HCT116 (cell line): ENCODE measurements at regions not wholly inside any gene's neighbourhood (a gene's known extent, or its start where the extent isn't known, plus 50 kb on each side); places are given as distances from the start of the nearest gene placed in this dataset.

Experiments
- ATAC-seq: fragments of 200-7000 bp; cut with Tn5 transposase; 2 replicates; pipeline ENCODE4 v1.9.1; 2020; ENCODE audit warnings: mild to moderate bottlenecking, moderate library complexity
- BruUV-seq: library from RNA; stranded (reverse); fragments of 400-500 nt; replicated peaks from 2 replicates; lab custom pipeline; 2021; lab: Mats Ljungman, UMichigan
- CTCF ChIA-PET: fragments of 300-600 bp; sonication (Branson Sonifier 250); formaldehyde crosslinking; loops from one replicate; lab custom pipeline; 2021; ENCODE audit warnings: antibody characterized with exemption; lab: Charles Lee
- POLR2A ChIA-PET: fragments of 300-600, 350-600 bp; sonication (Branson Sonifier 250); formaldehyde crosslinking; loops from one replicate; lab custom pipeline; 2021; ENCODE audit warnings: antibody characterized with exemption; lab: Charles Lee
- RAD21 ChIA-PET, 2 experiments: fragments of 300-600 bp; sonication (Branson Sonifier 250); formaldehyde crosslinking; loops; one replicate each; lab custom pipeline; 2023; ENCODE audit warnings: low total read pairs in 2 of 2; ENCODE audit not compliant: uncharacterized antibody in 2 of 2, unreplicated experiment in 2 of 2, low non-redundant PET in 1 of 2; lab: Charles Lee
- DNase-seq: peaks from one replicate; pipeline ENCODE4 v3.0.0-alpha.2; 2010; ENCODE audit warnings: low read depth, low spot score
- H2AFZ ChIP-seq: fragments of 200-600 bp; shearing (Covaris generic), sonication (generic); 2 replicates; pipeline ENCODE4 v1.6.1; 2017; ENCODE audit warnings: low read depth, mixed run types, mixed read lengths, antibody characterized with exemption, low read length; ENCODE audit not compliant: poor library complexity, severe bottlenecking
- H3K27ac ChIP-seq: 2 replicates; pipeline ENCODE4 v1.5.1; 2012; ENCODE audit warnings: low read depth, low read length
- H3K27me3 ChIP-seq: fragments of 200-600 bp; sonication (generic); 2 replicates; pipeline ENCODE4 v1.6.1; 2016; ENCODE audit warnings: mixed run types, low read length, mixed read lengths; ENCODE audit not compliant: insufficient read depth
- H3K36me3 ChIP-seq, 2 experiments: fragments of 200-500 bp in 1 of 2; fragments of 200-600 bp in 1 of 2; sonication (Bioruptor generic) in 1 of 2; sonication (generic) in 1 of 2; 2 replicates each; pipeline versions ENCODE4 v1.5.1 to v1.6.1; 2014 to 2016; ENCODE audit warnings: low read length in 2 of 2, inconsistent platforms in 1 of 2, mixed read lengths in 1 of 2, mixed run types in 1 of 2; ENCODE audit not compliant: insufficient read depth in 2 of 2, control insufficient read depth in 1 of 2
- H3K4me1 ChIP-seq, 2 experiments: fragments of 200-600 bp in 1 of 2; sonication (generic) in 1 of 2; 2 replicates each; pipeline versions ENCODE4 v1.5.1 to v1.6.1; 2012 to 2017; ENCODE audit warnings: low read length in 2 of 2, inconsistent platforms in 1 of 2, mild to moderate bottlenecking in 1 of 2, mixed read lengths in 1 of 2, mixed run types in 1 of 2, moderate library complexity in 1 of 2; ENCODE audit not compliant: insufficient read depth in 2 of 2, control insufficient read depth in 1 of 2
- H3K4me2 ChIP-seq: fragments of 200-600 bp; sonication (generic); 2 replicates; pipeline ENCODE4 v1.6.1; 2017; ENCODE audit warnings: mixed run types, low read length, mixed read lengths
- H3K4me3 ChIP-seq, 2 experiments: fragments of 200-600 bp in 1 of 2; sonication (generic) in 1 of 2; replicated peaks in 1 of 2; 2 replicates each; pipeline ENCODE4 v1.5.1; 2011 to 2016; ENCODE audit warnings: low read length in 2 of 2, control low read depth in 1 of 2, low read depth in 1 of 2, mild to moderate bottlenecking in 1 of 2, mixed read lengths in 1 of 2, mixed run types in 1 of 2
- H3K79me2 ChIP-seq: fragments of 200-600 bp; sonication (generic); 2 replicates; pipeline ENCODE4 v1.6.1; 2017; ENCODE audit warnings: mild to moderate bottlenecking, mixed run types, low read length, moderate library complexity, mixed read lengths; ENCODE audit not compliant: insufficient read depth
- H3K9ac ChIP-seq: fragments of 200-600 bp; sonication (generic); 2 replicates; pipeline ENCODE4 v1.6.1; 2016; ENCODE audit warnings: low read length, mixed read lengths
- H3K9me2 ChIP-seq: fragments of 200-600 bp; sonication (generic), shearing (Covaris generic); 2 replicates; pipeline ENCODE4 v1.6.1; 2017; ENCODE audit warnings: mixed run types, mild to moderate bottlenecking, moderate library complexity; ENCODE audit not compliant: insufficient read depth
- H3K9me3 ChIP-seq, 2 experiments: fragments of 200-500 bp in 1 of 2; fragments of 200-600 bp in 1 of 2; sonication (Bioruptor generic) in 1 of 2; sonication (generic) in 1 of 2; 2 replicates each; pipeline ENCODE4 v1.6.1; 2014 to 2017; ENCODE audit warnings: low read length in 2 of 2, mixed read lengths in 2 of 2, inconsistent platforms in 1 of 2, low read depth in 1 of 2, mild to moderate bottlenecking in 1 of 2, mixed run types in 1 of 2, moderate library complexity in 1 of 2; ENCODE audit not compliant: control insufficient read depth in 1 of 2, insufficient read depth in 1 of 2
- H4K20me1 ChIP-seq: fragments of 200-600 bp; sonication (generic), shearing (Covaris generic); 2 replicates; pipeline ENCODE4 v1.6.1; 2017; ENCODE audit warnings: mixed run types, mild to moderate bottlenecking, moderate library complexity; ENCODE audit not compliant: insufficient read depth
- EGR1 ChIP-seq: IDR thresholded peaks from 2 replicates; pipeline ENCODE4 v1.6.1; 2012; ENCODE audit warnings: low read depth
- ELF1 ChIP-seq: IDR thresholded peaks from 2 replicates; pipeline ENCODE4 v1.6.1; 2012; ENCODE audit warnings: low read depth, borderline replicate concordance
- FOSL1 ChIP-seq: IDR thresholded peaks from 2 replicates; pipeline ENCODE4 v1.6.1; 2012; ENCODE audit warnings: low read depth
- JUND ChIP-seq: IDR thresholded peaks from 2 replicates; pipeline ENCODE4 v1.6.1; 2012
- POLR2AphosphoS5 ChIP-seq: IDR thresholded peaks from 2 replicates; pipeline ENCODE4 v1.6.1; 2011; ENCODE audit warnings: mild to moderate bottlenecking, low read depth, low read length, moderate library complexity
- YY1 ChIP-seq: IDR thresholded peaks from 2 replicates; pipeline ENCODE4 v1.6.1; 2011; ENCODE audit warnings: low read length, low read depth, moderate library complexity, mild to moderate bottlenecking; ENCODE audit not compliant: insufficient replicate concordance; ENCODE audit errors: extremely low read depth
- ZFX ChIP-seq: fragments of 450-650 bp; IDR thresholded peaks from 2 replicates; pipeline ENCODE4 v1.6.1; 2017
- intact Hi-C: fragments of 100-400 bp; cut with micrococcal nuclease; formaldehyde crosslinking; loops from 2 replicates; pipeline ENCODE4 v1.10.0; 2022
- TF ChIP-seq, protein P1 (sequence below), 3 experiments: fragments of 200-600 bp in 1 of 3; sonication (generic) in 1 of 3; IDR thresholded peaks in 2 of 3; conservative IDR thresholded peaks in 1 of 3; 2 replicates each; pipeline ENCODE4 v1.5.1; 2012 to 2017; ENCODE audit warnings: low read depth in 2 of 3, low read length in 2 of 3, antibody characterized with exemption in 1 of 3, borderline replicate concordance in 1 of 3, control low read depth in 1 of 3, mild to moderate bottlenecking in 1 of 3, mixed read lengths in 1 of 3, mixed run types in 1 of 3, moderate library complexity in 1 of 3; ENCODE audit not compliant: insufficient read depth in 1 of 3
- TF ChIP-seq, protein P2 (sequence below): IDR thresholded peaks from 2 replicates; pipeline ENCODE4 v1.6.1; 2012

DNA sequence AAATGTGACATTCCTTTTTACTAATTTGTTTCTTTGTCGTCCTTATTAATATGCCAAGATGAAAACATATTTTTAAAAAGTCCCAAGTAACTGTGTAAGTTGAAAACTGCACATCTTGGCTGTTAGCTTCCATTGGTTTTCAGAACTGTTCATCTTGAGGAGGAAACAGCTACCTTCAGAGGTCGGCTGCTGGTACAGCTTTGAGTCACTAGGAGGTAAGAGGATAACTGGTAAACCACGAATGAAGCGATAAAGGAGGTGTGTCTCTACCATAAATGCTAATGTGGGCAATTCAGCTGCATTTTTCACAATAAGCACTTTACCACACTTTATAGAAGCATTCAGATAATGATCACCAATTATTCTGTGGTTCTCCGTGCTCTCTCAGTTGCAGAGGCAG lies 137.5 kb upstream of the KRAS start:
- RAD21 ChIA-PET: interaction anchor here (0.6 to 1.2 kb wide), 6 partner anchors 137 to 575 kb away, joined by 3 to 6 read pairs (median 4); partner anchors contain the start of gene KRAS (in 1 of the 2)

More for the DNA sequence above, 137.5 kb upstream of the KRAS start:
- peaks cover 12 to 31% of the 10 kb centered on the region in 2 experiments for H3K4me1 ChIP-seq
- no TSS peak for BruUV-seq
- H3K27me3 ChIP-seq: no peaks in the 10 kb centered on the region
- no peaks in the 10 kb centered on the region for H3K9me2 ChIP-seq
- no peak overlapping the region for H3K4me2 ChIP-seq
- ChIA-PET CTCF (interaction anchor here (0.9 to 1.7 kb wide), 12 partner anchors 11 to 396 kb away, joined by 3 to 10 read pairs (median 4); no protein-coding TSS in a partner anchor), POLR2A (interaction anchor here (1.4 to 2.4 kb wide), 2 partner anchors 11 to 173 kb away, joined by 5 to 10 read pairs; no protein-coding TSS in a partner anchor)
- no peak overlapping the region for H3K9ac ChIP-seq
- DNase-seq (no peak), ATAC-seq (no peak)
- H4K20me1 ChIP-seq: no peaks in the 10 kb centered on the region
- intact Hi-C loops: no loop called here
- H3K4me3 ChIP-seq: no peak overlapping the region
- peak overlapping the region; percentile 51 for H2AFZ ChIP-seq
- TF ChIP-seq EGR1 (no peak), POLR2AphosphoS5 (no peak), FOSL1 (no peak), JUND (no peak), ELF1 (no peak), ZFX (no peak), YY1 (no peak)
- TF ChIP-seq, protein P1, sequence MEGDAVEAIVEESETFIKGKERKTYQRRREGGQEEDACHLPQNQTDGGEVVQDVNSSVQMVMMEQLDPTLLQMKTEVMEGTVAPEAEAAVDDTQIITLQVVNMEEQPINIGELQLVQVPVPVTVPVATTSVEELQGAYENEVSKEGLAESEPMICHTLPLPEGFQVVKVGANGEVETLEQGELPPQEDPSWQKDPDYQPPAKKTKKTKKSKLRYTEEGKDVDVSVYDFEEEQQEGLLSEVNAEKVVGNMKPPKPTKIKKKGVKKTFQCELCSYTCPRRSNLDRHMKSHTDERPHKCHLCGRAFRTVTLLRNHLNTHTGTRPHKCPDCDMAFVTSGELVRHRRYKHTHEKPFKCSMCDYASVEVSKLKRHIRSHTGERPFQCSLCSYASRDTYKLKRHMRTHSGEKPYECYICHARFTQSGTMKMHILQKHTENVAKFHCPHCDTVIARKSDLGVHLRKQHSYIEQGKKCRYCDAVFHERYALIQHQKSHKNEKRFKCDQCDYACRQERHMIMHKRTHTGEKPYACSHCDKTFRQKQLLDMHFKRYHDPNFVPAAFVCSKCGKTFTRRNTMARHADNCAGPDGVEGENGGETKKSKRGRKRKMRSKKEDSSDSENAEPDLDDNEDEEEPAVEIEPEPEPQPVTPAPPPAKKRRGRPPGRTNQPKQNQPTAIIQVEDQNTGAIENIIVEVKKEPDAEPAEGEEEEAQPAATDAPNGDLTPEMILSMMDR (IDR thresholded peaks at IDR 0.05 in 2 of 3, conservative IDR thresholded peaks at IDR 0.05 in 1 of 3; ENCODE audit: borderline replicate concordance in 1 of 3, insufficient read depth in 1 of 3, low read depth in 2 of 3, low read length in 2 of 3): no peak
- TF ChIP-seq, protein P2, sequence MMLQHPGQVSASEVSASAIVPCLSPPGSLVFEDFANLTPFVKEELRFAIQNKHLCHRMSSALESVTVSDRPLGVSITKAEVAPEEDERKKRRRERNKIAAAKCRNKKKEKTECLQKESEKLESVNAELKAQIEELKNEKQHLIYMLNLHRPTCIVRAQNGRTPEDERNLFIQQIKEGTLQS: no peak
- no peaks in the 10 kb centered on the region for H3K36me3 ChIP-seq
- no peak overlapping the region for H3K27ac ChIP-seq
- peaks cover 5% of the 10 kb centered on the region for H3K79me2 ChIP-seq
- no peaks in the 10 kb centered on the region for H3K9me3 ChIP-seq
